ENCODE measurements at regions not wholly inside any gene's neighbourhood (a gene's known extent, or its start where the extent isn't known, plus 50 kb on each side); places are given as distances from the start of the nearest gene placed in this dataset.

GRCh38 chr1:195898924-195899323 lies 709.3 kb downstream of the KCNT2 start:
- BruUV-seq (replicated peaks), result no TSS peak
- Histone ChIP-seq H4K20me1 (replicated peaks; ENCODE audit: control insufficient read depth, extremely low read depth, insufficient read depth, low read length) (no peaks in the 10 kb centered on the region), H3K79me2 (ENCODE audit: control insufficient read depth, insufficient read depth, low read length) (no peaks in the 10 kb centered on the region), H3K4me1 (ENCODE audit: control insufficient read depth, extremely low read depth, insufficient read depth, low read length) (no peaks in the 10 kb centered on the region), H3K36me3 (ENCODE audit: control insufficient read depth in 2 of 2, extremely low read depth in 1 of 2, insufficient read depth in 2 of 2, low read length in 2 of 2) (no peaks in the 10 kb centered on the region), H3K4me3 (replicated peaks in 1 of 3; ENCODE audit: insufficient read depth in 1 of 3, low read depth in 1 of 3, low read length in 3 of 3) (no peak overlapping the region), H3K27ac (ENCODE audit: insufficient read depth, low read depth, low read length) (no peak overlapping the region), H3K9ac (replicated peaks; ENCODE audit: extremely low read depth, insufficient read depth, low read length) (no peak overlapping the region), H3K9me1 (replicated peaks; ENCODE audit: control insufficient read depth, extremely low read depth, insufficient read depth, low read length) (no peaks in the 10 kb centered on the region), H3K27me3 (ENCODE audit: control insufficient read depth in 2 of 2, insufficient read depth in 2 of 2, low read length in 2 of 2) (no peaks in the 10 kb centered on the region), H2AFZ (ENCODE audit: low read depth, low read length) (no peak overlapping the region), H3K4me2 (ENCODE audit: insufficient read depth, low read length) (no peak overlapping the region), H3K9me3 (replicated peaks; ENCODE audit: control insufficient read depth, insufficient read depth, low read length) (no peaks in the 10 kb centered on the region)
- DNase-seq (ENCODE audit: low read depth, low spot score) (peak; percentile 10), FAIRE-seq (no peak)
- ChIA-PET POLR2A (no interaction called here), CTCF (no interaction called here)
- dilution Hi-C loops (cut with MboI; ENCODE audit: extremely low pct_ligation_motif_present, low sequenced_read_pairs), result no loop called here
- intact Hi-C loops (cut with micrococcal nuclease), result no loop called here
- TF ChIP-seq FOS (IDR thresholded peaks at IDR 0.05; ENCODE audit: borderline replicate concordance, insufficient read depth, low read length) (no peak), EZH2 (IDR thresholded peaks at IDR 0.05; ENCODE audit: borderline replicate concordance, low read depth, low read length, severe bottlenecking) (no peak), JUN (IDR thresholded peaks at IDR 0.05; ENCODE audit: borderline replicate concordance, insufficient read depth, insufficient read length, low read depth) (no peak), GATA2 (IDR thresholded peaks at IDR 0.05; ENCODE audit: insufficient read depth, insufficient read length, low read depth, low read length) (no peak), POLR2AphosphoS5 (IDR thresholded peaks at IDR 0.05; ENCODE audit: insufficient read depth, low read depth, low read length) (no peak), MAX (IDR thresholded peaks at IDR 0.05; ENCODE audit: insufficient read depth, insufficient read length) (no peak), MYC (IDR thresholded peaks at IDR 0.05; ENCODE audit: low read depth, low read length) (no peak)

- no peaks in the 10 kb centered on the region for H3K9me3 ChIP-seq (replicated peaks; ENCODE audit: control insufficient read depth, insufficient read depth, low read length)
- DNase-seq (ENCODE audit: low read depth, low spot score) (no peak), FAIRE-seq (no peak)
- H3K27ac ChIP-seq (ENCODE audit: insufficient read depth, low read depth, low read length), result no peak overlapping the region
- no peak for TF ChIP-seq FOS (IDR thresholded peaks at IDR 0.05; ENCODE audit: borderline replicate concordance, insufficient read depth, low read length)
- intact Hi-C loops (cut with micrococcal nuclease), result no loop called here
- H3K79me2 ChIP-seq (ENCODE audit: control insufficient read depth, insufficient read depth, low read length), result no peaks in the 10 kb centered on the region
- no peak overlapping the region for H2AFZ ChIP-seq (ENCODE audit: low read depth, low read length)
- H3K27me3 ChIP-seq (ENCODE audit: control insufficient read depth in 2 of 2, insufficient read depth in 2 of 2, low read length in 2 of 2), result no peaks in the 10 kb centered on the region
- no peak overlapping the region for H3K9ac ChIP-seq (replicated peaks; ENCODE audit: extremely low read depth, insufficient read depth, low read length)
- dilution Hi-C loops (cut with MboI; ENCODE audit: extremely low pct_ligation_motif_present, low sequenced_read_pairs), result no loop called here
- no peaks in the 10 kb centered on the region for H3K9me1 ChIP-seq (replicated peaks; ENCODE audit: control insufficient read depth, extremely low read depth, insufficient read depth, low read length)
- POLR2A ChIA-PET, result no interaction called here
- H3K4me3 ChIP-seq (replicated peaks in 1 of 3; ENCODE audit: insufficient read depth in 1 of 3, low read depth in 1 of 3, low read length in 3 of 3), result no peak overlapping the region
- H4K20me1 ChIP-seq (replicated peaks; ENCODE audit: control insufficient read depth, extremely low read depth, insufficient read depth, low read length), result no peaks in the 10 kb centered on the region
- H3K4me1 ChIP-seq (ENCODE audit: control insufficient read depth, extremely low read depth, insufficient read depth, low read length), result no peaks in the 10 kb centered on the region
- CTCF ChIA-PET, result no interaction called here
- BruUV-seq (replicated peaks), result no TSS peak
- no peak overlapping the region for H3K4me2 ChIP-seq (ENCODE audit: insufficient read depth, low read length)
- H3K36me3 ChIP-seq (ENCODE audit: control insufficient read depth in 2 of 2, extremely low read depth in 1 of 2, insufficient read depth in 2 of 2, low read length in 2 of 2), result no peaks in the 10 kb centered on the region
Observed at GRCh38 chr1:195898373-195898772, 709.9 kb downstream of the KCNT2 start.
